Activated effector memory CD4-positive, alpha-beta T cell treated with Interleukin-2 at 50 U/mL for 16 hours (primary cell): ENCODE measurements at regions not wholly inside any gene's neighbourhood (a gene's known extent, or its start where the extent isn't known, plus 50 kb on each side); places are given as distances from the start of the nearest gene placed in this dataset.
"Not testable (repeated sequence)": the region's sequence is repeated elsewhere in the genome, so short reads cannot be mapped to it uniquely, and the experiment has no call there.

Source experiments
- DNase-seq: peaks from one replicate; pipeline ENCODE4 v3.0.0-alpha.2; 2020

GRCh38 chr9:30293231-30293630 lies 2091.2 kb upstream of the ACO1 start:
- no peak for DNase-seq

- DNase-seq, result no peak
Observed at GRCh38 chr9:30299126-30299780, 2085.2 kb upstream of the ACO1 start.

GRCh38 chr9:30301271-30301963 lies 2083.0 kb upstream of the ACO1 start:
- no peak for DNase-seq

- no peak for DNase-seq
Observed at GRCh38 chr9:30310711-30311110, 2073.7 kb upstream of the ACO1 start.

- DNase-seq, result no peak
Observed at GRCh38 chr9:30329431-30329830, 2055.0 kb upstream of the ACO1 start.

- DNase-seq, result no peak
Observed at GRCh38 chr9:30348904-30349303, 2035.5 kb upstream of the ACO1 start.

- no peak for DNase-seq
Observed at GRCh38 chr9:30349526-30350513, 2034.6 kb upstream of the ACO1 start.

- no peak for DNase-seq
Observed at GRCh38 chr9:30356221-30356620, 2028.2 kb upstream of the ACO1 start.

- no peak for DNase-seq
Observed at GRCh38 chr9:30362373-30362772, 2022.1 kb upstream of the ACO1 start.

- DNase-seq, result not testable (repeated sequence)
Observed at GRCh38 chr9:30366140-30366539, 2018.3 kb upstream of the ACO1 start.

- DNase-seq, result no peak
Observed at GRCh38 chr9:30382271-30382670, 2002.2 kb upstream of the ACO1 start.

- DNase-seq, result no peak
Observed at GRCh38 chr9:30410273-30410672, 1974.2 kb upstream of the ACO1 start.

- no peak for DNase-seq
Observed at GRCh38 chr9:30411571-30411970, 1972.9 kb upstream of the ACO1 start.

- no peak for DNase-seq
Observed at GRCh38 chr9:30459156-30459555, 1925.3 kb upstream of the ACO1 start.

- no peak for DNase-seq
Observed at GRCh38 chr9:30476826-30477225, 1907.6 kb upstream of the ACO1 start.

- DNase-seq, result no peak
Observed at GRCh38 chr9:30478684-30479083, 1905.8 kb upstream of the ACO1 start.

GRCh38 chr9:30482499-30482898 lies 1901.9 kb upstream of the ACO1 start:
- DNase-seq, result no peak

- DNase-seq, result no peak
Observed at GRCh38 chr9:30484690-30485089, 1899.8 kb upstream of the ACO1 start.

GRCh38 chr9:30504502-30504905 lies 1879.9 kb upstream of the ACO1 start:
- DNase-seq, result no peak

GRCh38 chr9:30505311-30505710 lies 1879.1 kb upstream of the ACO1 start:
- DNase-seq, result no peak

- DNase-seq, result no peak
Observed at GRCh38 chr9:30506749-30507148, 1877.7 kb upstream of the ACO1 start.

GRCh38 chr9:30507166-30507565 lies 1877.3 kb upstream of the ACO1 start:
- no peak for DNase-seq

GRCh38 chr9:30511666-30512065 lies 1872.8 kb upstream of the ACO1 start:
- no peak for DNase-seq

GRCh38 chr9:30519166-30519565 lies 1865.3 kb upstream of the ACO1 start:
- DNase-seq, result no peak
